ENCODE measurements at regions not wholly inside any gene's neighbourhood (a gene's known extent, or its start where the extent isn't known, plus 50 kb on each side); places are given as distances from the start of the nearest gene placed in this dataset.

- Histone ChIP-seq H3K27ac (ENCODE audit: low read depth, low read length, poor library complexity, severe bottlenecking) (no peak overlapping the region), H3K27me3 (ENCODE audit: insufficient read depth, low read length) (no peaks in the 10 kb centered on the region), H3K9ac (ENCODE audit: low read length) (no peak overlapping the region), H3K9me2 (ENCODE audit: low read depth, low read length) (no peaks in the 10 kb centered on the region), H3K4me1 (ENCODE audit: insufficient read depth, low read length, severe bottlenecking) (peaks cover 3% of the 10 kb centered on the region), H3K79me2 (ENCODE audit: insufficient read depth, low read length) (no peaks in the 10 kb centered on the region), H2AFZ (ENCODE audit: low read length) (no peak overlapping the region), H3K4me2 (ENCODE audit: low read length) (no peak overlapping the region), H3K36me3 (ENCODE audit: insufficient read depth, low read length) (no peaks in the 10 kb centered on the region), H3K9me3 (ENCODE audit: low read length) (no peaks in the 10 kb centered on the region), H4K20me1 (ENCODE audit: insufficient read depth, low read length) (no peaks in the 10 kb centered on the region), H3F3A (ENCODE audit: insufficient read depth, low read length) (no peaks in the 10 kb centered on the region), H3K4me3 (ENCODE audit: low read depth, low read length, poor library complexity, severe bottlenecking) (no peak overlapping the region)
- TF ChIP-seq CTCF (IDR thresholded peaks at IDR 0.05; ENCODE audit: low read length): no peak
- no peak for TF ChIP-seq EZH2 (IDR thresholded peaks at IDR 0.05; ENCODE audit: borderline replicate concordance, low read length)
These were observed 439.0 kb upstream of the PTGER4 start for GRCh38 chr5:40240671-40241070.

- no peaks in the 10 kb centered on the region for H4K20me1 ChIP-seq (ENCODE audit: insufficient read depth, low read length)
- no peaks in the 10 kb centered on the region for H3K36me3 ChIP-seq (ENCODE audit: insufficient read depth, low read length)
- no peaks in the 10 kb centered on the region for H3K27me3 ChIP-seq (ENCODE audit: insufficient read depth, low read length)
- H3K9me3 ChIP-seq (ENCODE audit: low read length): no peaks in the 10 kb centered on the region
- H3K79me2 ChIP-seq (ENCODE audit: insufficient read depth, low read length): no peaks in the 10 kb centered on the region
- H3F3A ChIP-seq (ENCODE audit: insufficient read depth, low read length): no peaks in the 10 kb centered on the region
- no peaks in the 10 kb centered on the region for H3K4me1 ChIP-seq (ENCODE audit: insufficient read depth, low read length, severe bottlenecking)
- no peak overlapping the region for H2AFZ ChIP-seq (ENCODE audit: low read length)
- no peak for TF ChIP-seq CTCF (IDR thresholded peaks at IDR 0.05; ENCODE audit: low read length)
- TF ChIP-seq EZH2 (IDR thresholded peaks at IDR 0.05; ENCODE audit: borderline replicate concordance, low read length): no peak
- H3K9me2 ChIP-seq (ENCODE audit: low read depth, low read length): no peaks in the 10 kb centered on the region
- no peak overlapping the region for H3K4me2 ChIP-seq (ENCODE audit: low read length)
- H3K4me3 ChIP-seq (ENCODE audit: low read depth, low read length, poor library complexity, severe bottlenecking): no peak overlapping the region
- H3K27ac ChIP-seq (ENCODE audit: low read depth, low read length, poor library complexity, severe bottlenecking): no peak overlapping the region
- no peak overlapping the region for H3K9ac ChIP-seq (ENCODE audit: low read length)
These were observed 439.6 kb upstream of the PTGER4 start for GRCh38 chr5:40240111-40240510.

- H3K9ac ChIP-seq (ENCODE audit: low read length): no peak overlapping the region
- no peaks in the 10 kb centered on the region for H3K9me2 ChIP-seq (ENCODE audit: low read depth, low read length)
- no peaks in the 10 kb centered on the region for H3K4me1 ChIP-seq (ENCODE audit: insufficient read depth, low read length, severe bottlenecking)
- H3K36me3 ChIP-seq (ENCODE audit: insufficient read depth, low read length): no peaks in the 10 kb centered on the region
- H3K4me3 ChIP-seq (ENCODE audit: low read depth, low read length, poor library complexity, severe bottlenecking): no peak overlapping the region
- no peak for TF ChIP-seq EZH2 (IDR thresholded peaks at IDR 0.05; ENCODE audit: borderline replicate concordance, low read length)
- TF ChIP-seq CTCF (IDR thresholded peaks at IDR 0.05; ENCODE audit: low read length): no peak
- H3K27ac ChIP-seq (ENCODE audit: low read depth, low read length, poor library complexity, severe bottlenecking): no peak overlapping the region
- no peak overlapping the region for H3K4me2 ChIP-seq (ENCODE audit: low read length)
- no peaks in the 10 kb centered on the region for H4K20me1 ChIP-seq (ENCODE audit: insufficient read depth, low read length)
- H3F3A ChIP-seq (ENCODE audit: insufficient read depth, low read length): no peaks in the 10 kb centered on the region
- no peaks in the 10 kb centered on the region for H3K27me3 ChIP-seq (ENCODE audit: insufficient read depth, low read length)
- H3K79me2 ChIP-seq (ENCODE audit: insufficient read depth, low read length): no peaks in the 10 kb centered on the region
- H2AFZ ChIP-seq (ENCODE audit: low read length): no peak overlapping the region
- no peaks in the 10 kb centered on the region for H3K9me3 ChIP-seq (ENCODE audit: low read length)
These were observed 441.5 kb upstream of the PTGER4 start for GRCh38 chr5:40238066-40238745.
